Fibroblast of lung (primary cell): ENCODE measurements at regions not wholly inside any gene's neighbourhood (a gene's known extent, or its start where the extent isn't known, plus 50 kb on each side); places are given as distances from the start of the nearest gene placed in this dataset.

Source experiments
- DNase-seq, 2 donors: peaks; one replicate each; pipeline versions ENCODE4 v3.0.0 to v3.0.0-alpha.2; 2010; ENCODE audit warnings: low read depth in 2 of 2
- H2AFZ ChIP-seq: 2 replicates; pipeline ENCODE4 v1.5.1; 2012; ENCODE audit warnings: low read length, control low read depth, inconsistent platforms
- H3K27ac ChIP-seq: 2 replicates; pipeline ENCODE4 v1.5.1; 2011; ENCODE audit warnings: low read length, control low read depth; ENCODE audit not compliant: insufficient read depth
- H3K27me3 ChIP-seq: 2 replicates; pipeline ENCODE4 v1.5.1; 2011; ENCODE audit warnings: mild to moderate bottlenecking, low read length; ENCODE audit not compliant: control insufficient read depth, insufficient read depth
- H3K36me3 ChIP-seq: 2 replicates; pipeline ENCODE4 v1.5.1; 2011; ENCODE audit warnings: low read length; ENCODE audit not compliant: control insufficient read depth, insufficient read depth
- H3K4me1 ChIP-seq: 2 replicates; pipeline ENCODE4 v1.5.1; 2011; ENCODE audit warnings: low read length; ENCODE audit not compliant: control insufficient read depth, insufficient read depth; ENCODE audit errors: extremely low read depth
- H3K4me2 ChIP-seq: 2 replicates; pipeline ENCODE4 v1.5.1; 2011; ENCODE audit warnings: low read length, control low read depth; ENCODE audit not compliant: insufficient read depth; ENCODE audit errors: extremely low read depth
- H3K4me3 ChIP-seq, 4 experiments: fragments of 200-600 bp in 1 of 4; sonication (generic) in 1 of 4; replicated peaks in 1 of 4; 2 replicates each; pipeline ENCODE4 v1.5.1; 2011 to 2016; ENCODE audit warnings: low read length in 4 of 4, low read depth in 3 of 4, mild to moderate bottlenecking in 3 of 4, control low read depth in 2 of 4, inconsistent platforms in 1 of 4, mixed read lengths in 1 of 4; ENCODE audit not compliant: insufficient read depth in 1 of 4; ENCODE audit errors: control extremely low read depth in 1 of 4
- H3K79me2 ChIP-seq: 2 replicates; pipeline ENCODE4 v1.5.1; 2012; ENCODE audit warnings: mild to moderate bottlenecking, low read length, inconsistent platforms; ENCODE audit not compliant: control insufficient read depth, insufficient read depth
- H3K9ac ChIP-seq: 2 replicates; pipeline ENCODE4 v1.5.1; 2011; ENCODE audit warnings: mild to moderate bottlenecking, low read length, control low read depth; ENCODE audit not compliant: insufficient read depth
- H3K9me3 ChIP-seq: 2 replicates; pipeline ENCODE4 v1.5.1; 2012; ENCODE audit warnings: low read depth, low read length; ENCODE audit not compliant: control insufficient read depth, insufficient read depth
- H4K20me1 ChIP-seq: 2 replicates; pipeline ENCODE4 v1.5.1; 2011; ENCODE audit warnings: low read length; ENCODE audit not compliant: control insufficient read depth, insufficient read depth; ENCODE audit errors: extremely low read depth
- CTCF ChIP-seq, 2 donors: IDR thresholded peaks in 1 of 2; conservative IDR thresholded peaks in 1 of 2; 1 replicate in 1 of 2; 2 replicates in 1 of 2; pipeline ENCODE4 v1.5.1; 2011 to 2012; ENCODE audit warnings: low read length in 2 of 2, control low read depth in 1 of 2, inconsistent platforms in 1 of 2, low read depth in 1 of 2, mild to moderate bottlenecking in 1 of 2
- EZH2 ChIP-seq: IDR thresholded peaks from 2 replicates; pipeline ENCODE4 v1.5.1; 2012; ENCODE audit warnings: low read length, control low read depth, mild to moderate bottlenecking; ENCODE audit errors: missing control alignments

GRCh38 chr11:127995921-127996320 lies 591.4 kb downstream of the ETS1 start:
- no peak overlapping the region for H3K4me2 ChIP-seq
- H3K4me3 ChIP-seq, result no peak overlapping the region
- H3K79me2 ChIP-seq, result no peaks in the 10 kb centered on the region
- H4K20me1 ChIP-seq, result no peaks in the 10 kb centered on the region
- no peaks in the 10 kb centered on the region for H3K4me1 ChIP-seq
- no peaks in the 10 kb centered on the region for H3K27me3 ChIP-seq
- TF ChIP-seq EZH2 (no peak), CTCF (conservative IDR thresholded peaks at IDR 0.05 in 1 of 2, IDR thresholded peaks at IDR 0.05 in 1 of 2; ENCODE audit: low read depth in 1 of 2, low read length in 2 of 2) (no peak)
- H2AFZ ChIP-seq, result no peak overlapping the region
- no peak overlapping the region for H3K27ac ChIP-seq
- H3K9me3 ChIP-seq, result no peaks in the 10 kb centered on the region
- peak in 1 of 2 donors; percentile 29 for DNase-seq
- H3K9ac ChIP-seq, result no peak overlapping the region
- no peaks in the 10 kb centered on the region for H3K36me3 ChIP-seq

- no peaks in the 10 kb centered on the region for H3K9me3 ChIP-seq
- H3K27me3 ChIP-seq, result no peaks in the 10 kb centered on the region
- H2AFZ ChIP-seq, result no peak overlapping the region
- TF ChIP-seq EZH2 (no peak), CTCF (conservative IDR thresholded peaks at IDR 0.05 in 1 of 2, IDR thresholded peaks at IDR 0.05 in 1 of 2; ENCODE audit: low read depth in 1 of 2, low read length in 2 of 2) (no peak)
- no peaks in the 10 kb centered on the region for H3K79me2 ChIP-seq
- no peaks in the 10 kb centered on the region for H4K20me1 ChIP-seq
- no peaks in the 10 kb centered on the region for H3K36me3 ChIP-seq
- H3K27ac ChIP-seq, result no peak overlapping the region
- H3K4me2 ChIP-seq, result no peak overlapping the region
- H3K4me3 ChIP-seq, result no peak overlapping the region
- no peak overlapping the region for H3K9ac ChIP-seq
- DNase-seq, result peak; percentile 3 to 90
- no peaks in the 10 kb centered on the region for H3K4me1 ChIP-seq
Measured at GRCh38 chr11:127994736-127995135, 592.6 kb downstream of the ETS1 start.

GRCh38 chr11:127993788-127994187 lies 593.6 kb downstream of the ETS1 start:
- Histone ChIP-seq H3K9ac (no peak overlapping the region), H3K27me3 (no peaks in the 10 kb centered on the region), H4K20me1 (no peaks in the 10 kb centered on the region), H3K4me1 (no peaks in the 10 kb centered on the region), H2AFZ (no peak overlapping the region), H3K4me2 (no peak overlapping the region), H3K9me3 (no peaks in the 10 kb centered on the region), H3K36me3 (no peaks in the 10 kb centered on the region), H3K4me3 (no peak overlapping the region), H3K27ac (no peak overlapping the region), H3K79me2 (no peaks in the 10 kb centered on the region)
- DNase-seq, result no peak
- TF ChIP-seq CTCF (conservative IDR thresholded peaks at IDR 0.05 in 1 of 2, IDR thresholded peaks at IDR 0.05 in 1 of 2; ENCODE audit: low read depth in 1 of 2, low read length in 2 of 2) (peak in 1 of 2 donors; percentile 11), EZH2 (no peak)
